Ishikawa (cell line): ENCODE measurements at regions not wholly inside any gene's neighbourhood (a gene's known extent, or its start where the extent isn't known, plus 50 kb on each side); places are given as distances from the start of the nearest gene placed in this dataset.

Experiments used
- CEBPB ChIP-seq: IDR thresholded peaks from 2 replicates; pipeline ENCODE4 v1.6.1; 2012
- CREB1 ChIP-seq: IDR thresholded peaks from 2 replicates; pipeline ENCODE4 v1.6.1; 2012; ENCODE audit warnings: low read depth
- EGR1 ChIP-seq: IDR thresholded peaks from 2 replicates; pipeline ENCODE4 v1.6.1; 2012
- EP300 ChIP-seq: IDR thresholded peaks from 2 replicates; pipeline ENCODE4 v1.6.1; 2012; ENCODE audit warnings: borderline replicate concordance
- FOXM1 ChIP-seq: IDR thresholded peaks from 2 replicates; pipeline ENCODE4 v1.6.1; 2012; ENCODE audit warnings: low read depth, borderline replicate concordance
- NFIC ChIP-seq: IDR thresholded peaks from 2 replicates; pipeline ENCODE4 v1.6.1; 2012
- RAD21 ChIP-seq: IDR thresholded peaks from 2 replicates; pipeline ENCODE4 v1.6.1; 2012; ENCODE audit warnings: low read depth
- TAF1 ChIP-seq: IDR thresholded peaks from 2 replicates; pipeline ENCODE4 v1.6.1; 2012; ENCODE audit warnings: low read depth, mild to moderate bottlenecking
- TCF12 ChIP-seq: IDR thresholded peaks from 2 replicates; pipeline ENCODE4 v1.6.1; 2012; ENCODE audit warnings: low read depth
- TEAD4 ChIP-seq: IDR thresholded peaks from 2 replicates; pipeline ENCODE4 v1.6.1; 2012
- YY1 ChIP-seq: IDR thresholded peaks from 2 replicates; pipeline ENCODE4 v1.6.1; 2012; ENCODE audit warnings: low read depth
- ZBTB7A ChIP-seq: IDR thresholded peaks from 2 replicates; pipeline ENCODE4 v1.6.1; 2012; ENCODE audit warnings: low read depth
- TF ChIP-seq, protein P1 (sequence below): IDR thresholded peaks from 2 replicates; pipeline ENCODE4 v1.6.1; 2012; ENCODE audit warnings: low read depth, mild to moderate bottlenecking
- TF ChIP-seq, protein P2 (sequence below): IDR thresholded peaks from 2 replicates; pipeline ENCODE4 v1.6.1; 2012
- TF ChIP-seq, protein P3 (sequence below): IDR thresholded peaks from 2 replicates; pipeline ENCODE4 v1.6.1; 2012

DNA sequence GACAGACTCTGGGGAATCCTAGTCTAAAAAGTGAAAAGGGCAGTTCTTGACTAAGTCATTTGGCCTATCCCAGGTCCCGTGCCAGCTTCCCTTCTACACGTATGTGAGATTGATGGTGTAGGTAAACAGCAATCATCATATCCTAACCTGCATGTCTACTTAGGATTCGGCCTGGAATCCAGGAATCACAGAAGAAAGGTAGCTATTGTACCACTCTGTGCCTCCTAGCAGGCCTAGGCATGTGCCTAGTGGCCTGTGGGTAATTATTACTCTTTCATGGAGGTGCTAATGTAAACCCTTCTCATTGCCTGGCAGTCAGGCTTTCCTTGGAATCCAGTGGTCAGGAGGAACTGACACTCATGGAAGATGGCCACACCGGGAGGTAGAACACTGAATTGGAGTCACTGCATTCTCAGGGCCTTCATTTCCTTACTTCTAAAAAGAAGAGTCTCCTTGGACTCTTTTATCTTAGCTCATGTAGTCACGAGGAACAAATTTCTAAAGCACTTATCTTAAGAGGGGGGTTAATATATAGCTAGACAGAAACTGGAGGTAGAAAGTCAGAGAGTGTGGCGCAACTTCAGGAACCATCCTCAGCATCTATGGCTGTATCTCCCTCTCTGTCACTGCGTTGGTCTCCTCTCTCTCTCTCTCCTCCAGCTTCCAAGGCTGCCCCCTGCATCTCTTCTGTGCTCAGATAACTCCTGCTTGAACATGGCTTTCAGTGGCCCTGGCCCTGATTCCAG, 122.5 kb downstream of the C1GALT1 start:
- TF ChIP-seq ZBTB7A (no peak), YY1 (no peak), TAF1 (no peak), FOXM1 (no peak), CEBPB (no peak), TCF12 (no peak), EGR1 (no peak), EP300 (no peak), NFIC (no peak), RAD21 (no peak), TEAD4 (no peak), CREB1 (no peak)
- TF ChIP-seq, protein P1, sequence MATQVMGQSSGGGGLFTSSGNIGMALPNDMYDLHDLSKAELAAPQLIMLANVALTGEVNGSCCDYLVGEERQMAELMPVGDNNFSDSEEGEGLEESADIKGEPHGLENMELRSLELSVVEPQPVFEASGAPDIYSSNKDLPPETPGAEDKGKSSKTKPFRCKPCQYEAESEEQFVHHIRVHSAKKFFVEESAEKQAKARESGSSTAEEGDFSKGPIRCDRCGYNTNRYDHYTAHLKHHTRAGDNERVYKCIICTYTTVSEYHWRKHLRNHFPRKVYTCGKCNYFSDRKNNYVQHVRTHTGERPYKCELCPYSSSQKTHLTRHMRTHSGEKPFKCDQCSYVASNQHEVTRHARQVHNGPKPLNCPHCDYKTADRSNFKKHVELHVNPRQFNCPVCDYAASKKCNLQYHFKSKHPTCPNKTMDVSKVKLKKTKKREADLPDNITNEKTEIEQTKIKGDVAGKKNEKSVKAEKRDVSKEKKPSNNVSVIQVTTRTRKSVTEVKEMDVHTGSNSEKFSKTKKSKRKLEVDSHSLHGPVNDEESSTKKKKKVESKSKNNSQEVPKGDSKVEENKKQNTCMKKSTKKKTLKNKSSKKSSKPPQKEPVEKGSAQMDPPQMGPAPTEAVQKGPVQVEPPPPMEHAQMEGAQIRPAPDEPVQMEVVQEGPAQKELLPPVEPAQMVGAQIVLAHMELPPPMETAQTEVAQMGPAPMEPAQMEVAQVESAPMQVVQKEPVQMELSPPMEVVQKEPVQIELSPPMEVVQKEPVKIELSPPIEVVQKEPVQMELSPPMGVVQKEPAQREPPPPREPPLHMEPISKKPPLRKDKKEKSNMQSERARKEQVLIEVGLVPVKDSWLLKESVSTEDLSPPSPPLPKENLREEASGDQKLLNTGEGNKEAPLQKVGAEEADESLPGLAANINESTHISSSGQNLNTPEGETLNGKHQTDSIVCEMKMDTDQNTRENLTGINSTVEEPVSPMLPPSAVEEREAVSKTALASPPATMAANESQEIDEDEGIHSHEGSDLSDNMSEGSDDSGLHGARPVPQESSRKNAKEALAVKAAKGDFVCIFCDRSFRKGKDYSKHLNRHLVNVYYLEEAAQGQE = no peak
- TF ChIP-seq, protein P2, sequence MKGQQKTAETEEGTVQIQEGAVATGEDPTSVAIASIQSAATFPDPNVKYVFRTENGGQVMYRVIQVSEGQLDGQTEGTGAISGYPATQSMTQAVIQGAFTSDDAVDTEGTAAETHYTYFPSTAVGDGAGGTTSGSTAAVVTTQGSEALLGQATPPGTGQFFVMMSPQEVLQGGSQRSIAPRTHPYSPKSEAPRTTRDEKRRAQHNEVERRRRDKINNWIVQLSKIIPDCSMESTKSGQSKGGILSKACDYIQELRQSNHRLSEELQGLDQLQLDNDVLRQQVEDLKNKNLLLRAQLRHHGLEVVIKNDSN = no peak
- TF ChIP-seq, protein P3, sequence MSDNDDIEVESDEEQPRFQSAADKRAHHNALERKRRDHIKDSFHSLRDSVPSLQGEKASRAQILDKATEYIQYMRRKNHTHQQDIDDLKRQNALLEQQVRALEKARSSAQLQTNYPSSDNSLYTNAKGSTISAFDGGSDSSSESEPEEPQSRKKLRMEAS = no peak

DNA sequence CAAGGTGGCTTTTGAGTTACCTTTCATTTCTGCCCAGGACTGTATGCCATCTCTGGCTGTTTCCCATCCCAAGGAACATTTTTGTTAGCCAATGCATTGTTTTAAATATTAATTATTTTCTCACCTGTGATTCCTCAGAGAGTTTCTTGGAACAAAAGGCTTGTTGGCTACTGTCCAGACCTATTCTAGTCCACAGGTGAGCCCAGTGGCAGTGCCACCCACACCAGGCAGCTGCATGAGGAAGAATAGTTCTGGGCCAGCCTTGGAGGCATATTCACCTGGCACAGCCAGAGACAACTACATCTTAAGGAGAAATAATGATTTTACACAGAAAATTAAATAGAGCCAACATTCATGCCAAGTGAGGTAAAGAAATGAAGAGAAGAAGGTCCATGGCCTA, 123.9 kb downstream of the C1GALT1 start:
- TF ChIP-seq NFIC (peak; percentile 20; the same call in 1 of the 2 replicates), YY1 (no peak)
